NCI-H748 (cell line): ENCODE measurements at regions not wholly inside any gene's neighbourhood (a gene's known extent, or its start where the extent isn't known, plus 50 kb on each side); places are given as distances from the start of the nearest gene placed in this dataset.

Experiments used
- DNase-seq: peaks from one replicate; lab custom pipeline; 2025; ENCODE audit not compliant: unreplicated experiment; lab: John Stamatoyannopoulos, UW

DNA sequence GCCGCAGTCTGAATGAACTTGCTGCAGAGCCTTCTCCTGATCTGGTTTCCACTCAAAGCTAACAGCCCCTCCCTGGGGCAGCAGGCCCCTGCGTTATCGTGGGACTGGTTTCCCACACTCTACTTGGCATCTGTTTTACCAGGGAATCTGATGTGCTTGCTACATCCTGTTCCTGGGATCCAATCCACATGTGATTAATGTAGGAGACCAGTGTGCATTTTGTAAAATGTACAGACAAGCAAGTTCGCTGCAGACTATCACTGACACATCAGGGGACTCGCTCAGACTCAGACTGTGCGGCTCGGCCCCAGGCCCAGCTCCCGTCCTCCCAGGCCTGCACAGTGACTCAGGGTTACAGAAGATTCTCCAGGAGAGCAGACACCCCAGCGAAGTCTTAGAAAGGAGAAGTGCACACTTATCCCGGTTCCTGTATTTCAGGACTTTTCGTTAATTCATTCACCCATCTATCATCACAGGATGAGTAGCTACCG, 340.1 kb downstream of the MATN1 start:
- DNase-seq = no peak

GRCh38 chr1:30382496-30382895, 340.9 kb downstream of the MATN1 start:
- DNase-seq = no peak

DNA sequence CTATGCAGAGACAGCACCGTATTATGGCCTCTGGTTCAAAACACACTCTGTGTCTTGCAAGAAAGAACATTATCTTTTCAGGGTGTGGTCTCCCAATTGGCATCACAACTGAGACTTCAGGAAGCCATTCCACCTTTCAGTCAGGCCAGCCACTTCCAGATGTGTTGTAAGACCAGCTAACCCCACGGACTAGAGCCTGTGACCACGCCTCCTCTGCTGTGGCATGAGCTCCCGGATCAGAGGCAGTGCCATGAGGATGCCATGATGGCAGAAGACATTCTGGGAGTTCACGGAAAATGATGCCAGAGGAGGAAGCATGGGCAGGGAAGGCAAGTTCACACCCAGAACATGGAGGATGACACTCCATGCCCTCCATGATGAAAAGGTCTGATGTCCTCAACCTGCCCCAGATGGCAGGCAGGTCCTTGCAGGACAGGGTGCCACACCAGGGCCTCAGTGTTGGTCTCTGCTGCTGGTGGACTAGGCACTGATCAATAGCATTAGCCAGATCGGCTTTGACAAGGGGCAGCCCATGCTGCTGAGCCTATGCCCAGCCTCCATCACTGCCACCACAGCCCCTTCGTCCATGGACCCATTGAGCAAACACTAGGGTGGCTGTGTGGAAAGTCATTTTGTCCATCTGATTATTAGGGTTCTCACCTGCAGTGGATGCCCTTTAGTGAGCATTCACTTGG, 341.6 kb downstream of the MATN1 start:
- DNase-seq = no peak

- no peak for DNase-seq
Observed at GRCh38 chr1:30381266-30381665, 342.1 kb downstream of the MATN1 start.

DNA sequence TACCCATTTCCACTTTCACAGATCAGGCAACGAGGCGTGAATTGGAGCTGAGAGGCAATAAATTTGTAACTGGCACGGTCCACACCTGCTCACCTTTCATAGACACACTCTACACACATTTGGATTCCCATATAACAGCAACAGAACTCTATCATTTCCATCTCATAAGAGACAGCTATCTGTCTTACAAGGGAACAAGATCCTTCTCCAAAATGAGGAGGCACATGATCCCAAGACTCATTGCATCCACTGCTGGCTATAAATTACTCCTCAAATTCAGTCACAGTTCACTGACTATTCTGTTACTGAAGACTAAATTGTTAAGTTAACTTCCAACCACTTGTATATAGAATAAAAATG, 342.8 kb downstream of the MATN1 start:
- no peak for DNase-seq

- DNase-seq = peak; percentile 67
Observed at GRCh38 chr1:30379684-30380624, 343.4 kb downstream of the MATN1 start.

DNA sequence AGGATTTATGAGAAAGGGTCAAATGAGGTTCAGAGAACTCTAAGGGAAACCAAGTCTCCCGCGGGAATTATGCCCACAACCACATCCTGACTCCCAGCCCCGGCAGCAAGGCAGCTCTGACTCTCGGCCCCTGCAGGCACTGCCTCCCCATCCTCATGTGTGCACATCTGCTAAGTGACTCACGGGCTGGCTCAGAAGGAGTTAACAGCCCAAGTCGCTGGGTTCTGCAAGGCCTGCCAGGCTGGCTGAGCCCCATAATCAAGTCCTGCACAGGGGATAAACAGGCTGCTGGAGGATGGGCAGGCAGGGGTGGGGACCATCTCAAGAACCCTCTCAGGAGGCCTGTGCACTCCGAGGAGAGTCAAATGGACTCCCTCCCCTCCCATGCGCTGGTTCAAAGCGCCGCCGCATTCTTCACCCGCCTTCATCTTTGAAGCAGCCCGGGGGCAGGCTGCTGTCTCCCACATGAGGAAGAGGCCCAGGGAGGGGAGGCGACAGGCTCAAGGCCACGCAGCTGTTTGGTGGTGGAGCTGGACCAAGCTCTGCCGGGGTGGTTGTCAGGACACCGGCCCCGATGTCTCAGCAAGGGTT, 344.3 kb downstream of the MATN1 start:
- no peak for DNase-seq

DNA sequence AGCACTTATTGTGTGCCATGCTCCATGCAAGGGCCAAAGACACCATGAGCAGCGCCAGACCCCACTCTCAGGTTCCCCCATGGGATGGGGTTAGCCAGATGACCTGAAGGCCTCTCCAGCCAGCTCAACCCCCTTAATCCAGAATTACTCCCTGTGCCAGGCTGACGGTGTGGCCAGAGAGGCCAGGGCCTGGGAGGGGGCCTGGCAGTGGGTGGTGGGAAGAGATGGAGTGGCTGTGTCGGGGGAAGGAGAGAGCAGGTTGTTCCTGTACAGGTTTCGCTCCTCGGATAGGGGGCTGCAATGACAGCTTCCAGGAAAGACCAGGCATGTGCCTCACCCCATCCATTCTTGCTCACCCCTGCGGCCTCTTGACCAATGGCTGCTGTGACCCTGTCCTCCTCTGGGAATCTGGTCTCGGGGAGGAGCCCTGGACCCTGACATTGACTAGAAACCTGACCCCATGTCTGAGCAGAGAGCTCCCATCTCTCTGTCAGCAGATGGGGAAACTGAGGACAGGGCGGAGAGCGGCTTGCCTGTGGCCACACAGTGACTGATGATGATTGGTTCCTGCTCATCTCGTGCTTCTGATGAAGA, 345.3 kb downstream of the MATN1 start:
- no peak for DNase-seq

GRCh38 chr1:30377230-30378002, 346.0 kb downstream of the MATN1 start:
- no peak for DNase-seq

DNA sequence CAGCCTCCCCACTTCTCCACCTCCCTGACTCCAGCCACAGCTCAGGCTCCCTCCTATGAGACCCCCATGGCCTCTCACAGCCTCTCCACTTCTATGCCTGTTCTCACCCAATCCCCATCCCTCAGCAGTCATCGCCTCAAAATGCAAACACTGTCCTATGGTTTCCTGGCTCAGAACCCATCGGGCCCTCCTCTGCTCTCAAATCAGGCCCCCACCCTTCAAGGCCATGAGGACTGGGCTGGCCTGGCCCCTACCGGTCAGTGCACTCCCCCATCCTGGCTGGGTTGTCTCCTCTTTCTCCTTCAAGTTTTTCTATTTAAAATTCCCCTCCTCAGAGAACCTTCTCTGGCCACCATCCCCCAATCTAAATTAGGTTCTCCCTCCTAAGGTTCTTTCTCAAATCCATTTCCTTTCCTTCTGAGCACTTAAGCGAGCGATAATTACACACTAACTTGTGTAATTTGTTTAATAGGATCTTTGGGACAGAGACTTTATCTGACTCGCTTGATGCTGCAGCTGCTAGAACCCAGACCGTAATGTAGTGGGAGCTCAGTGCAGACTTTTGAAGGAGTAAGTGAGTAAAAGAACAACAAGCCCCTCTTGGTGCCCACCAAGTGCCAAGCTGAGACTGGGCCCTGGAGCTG, 347.2 kb downstream of the MATN1 start:
- no peak for DNase-seq

DNA sequence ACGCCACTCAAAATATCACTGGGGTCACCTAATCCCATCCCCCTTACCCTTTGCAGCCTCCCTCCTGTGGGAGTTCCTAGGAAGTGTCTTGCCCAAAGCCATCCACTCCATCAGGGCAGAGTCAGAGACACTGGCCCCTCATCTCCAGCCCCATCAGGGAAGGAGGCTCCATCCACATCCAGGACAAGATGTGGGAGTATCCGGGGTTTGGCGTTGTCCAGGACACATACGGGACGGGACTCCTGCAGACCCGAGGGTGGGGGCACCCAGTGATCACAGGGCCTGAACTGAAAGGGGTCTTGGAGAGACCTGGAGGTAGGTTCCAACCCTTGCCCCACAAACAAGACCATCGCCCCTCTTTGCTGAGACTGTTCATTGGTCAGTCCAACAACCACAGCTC, 348.2 kb downstream of the MATN1 start:
- DNase-seq = no peak

GRCh38 chr1:30374400-30375070, 348.9 kb downstream of the MATN1 start:
- DNase-seq = no peak

DNA sequence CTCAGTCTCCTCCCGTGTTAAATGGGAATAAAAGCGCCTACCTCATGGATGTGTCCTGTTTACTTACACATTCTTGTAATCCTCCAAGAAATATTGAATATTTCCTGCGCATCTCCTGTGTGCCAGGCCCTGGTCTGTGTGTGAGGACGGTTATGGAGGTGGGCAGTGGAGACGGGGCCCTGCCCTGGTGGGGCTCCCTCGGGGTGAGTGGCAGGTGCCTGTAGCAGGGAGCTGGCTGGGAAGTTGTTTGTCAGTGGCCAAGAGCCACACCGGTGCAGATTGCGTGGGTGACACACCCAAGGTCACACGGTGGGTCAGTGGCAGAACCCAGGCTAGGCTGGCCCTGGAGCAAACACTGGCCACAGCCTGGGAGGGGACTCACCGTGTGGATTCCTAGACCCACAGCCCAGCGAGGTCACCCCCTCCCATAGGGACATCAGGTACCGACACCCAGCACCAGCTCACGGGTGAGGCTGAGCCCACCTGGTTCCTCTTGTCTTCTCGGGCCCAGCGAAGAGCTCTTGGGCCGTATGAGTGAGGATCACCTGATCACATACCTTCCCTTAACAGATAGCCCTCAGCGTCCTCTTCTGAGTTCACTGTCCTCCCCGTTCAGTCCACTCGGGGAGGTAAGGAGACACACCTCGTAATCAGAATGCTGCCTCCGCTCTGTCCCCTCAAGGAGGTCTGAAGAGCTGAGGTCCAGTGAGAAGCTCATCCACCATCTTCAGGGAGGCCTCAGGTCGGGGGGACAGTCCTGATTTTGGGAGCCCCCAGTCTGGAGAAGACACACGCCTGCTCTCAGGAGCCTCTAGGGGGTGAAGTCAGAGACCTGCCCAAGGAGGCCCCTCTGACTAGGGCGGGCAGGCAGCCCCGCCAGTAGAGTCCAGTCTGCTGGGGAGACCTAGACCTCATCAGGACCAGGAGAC, 349.6 kb downstream of the MATN1 start:
- DNase-seq = no peak

DNA sequence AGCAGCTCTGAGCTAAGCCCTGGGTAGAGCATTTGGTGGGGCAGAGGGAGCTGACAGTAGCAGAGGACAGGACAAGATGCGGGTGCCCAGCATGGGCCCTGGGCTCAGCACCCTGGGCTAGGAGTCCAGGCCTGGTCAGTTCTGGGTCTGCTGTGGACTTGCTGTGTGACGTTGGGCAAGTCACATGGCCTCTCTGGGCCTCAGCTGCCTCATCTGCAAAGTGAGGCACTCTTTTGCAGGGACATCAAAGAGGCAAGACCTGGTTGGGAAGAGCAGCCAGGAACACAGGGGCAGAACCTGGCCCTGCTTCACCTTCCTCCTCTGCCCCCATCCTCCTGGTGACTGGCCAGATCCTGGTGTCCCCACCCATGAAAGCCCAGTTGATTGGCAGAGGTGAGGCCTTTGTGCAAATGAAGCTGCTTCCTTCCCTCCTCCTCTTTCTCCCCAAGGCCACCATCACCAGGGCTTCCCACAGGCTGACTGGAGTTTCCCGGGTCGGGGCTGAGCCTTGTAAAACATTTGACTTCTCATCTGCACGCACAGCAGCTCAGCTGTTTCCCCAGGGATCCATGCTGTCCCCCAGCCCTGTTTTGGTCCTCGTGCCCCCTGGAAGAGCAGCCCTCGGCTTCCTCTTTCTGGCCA, 350.5 kb downstream of the MATN1 start:
- DNase-seq = peak; percentile 17

DNA sequence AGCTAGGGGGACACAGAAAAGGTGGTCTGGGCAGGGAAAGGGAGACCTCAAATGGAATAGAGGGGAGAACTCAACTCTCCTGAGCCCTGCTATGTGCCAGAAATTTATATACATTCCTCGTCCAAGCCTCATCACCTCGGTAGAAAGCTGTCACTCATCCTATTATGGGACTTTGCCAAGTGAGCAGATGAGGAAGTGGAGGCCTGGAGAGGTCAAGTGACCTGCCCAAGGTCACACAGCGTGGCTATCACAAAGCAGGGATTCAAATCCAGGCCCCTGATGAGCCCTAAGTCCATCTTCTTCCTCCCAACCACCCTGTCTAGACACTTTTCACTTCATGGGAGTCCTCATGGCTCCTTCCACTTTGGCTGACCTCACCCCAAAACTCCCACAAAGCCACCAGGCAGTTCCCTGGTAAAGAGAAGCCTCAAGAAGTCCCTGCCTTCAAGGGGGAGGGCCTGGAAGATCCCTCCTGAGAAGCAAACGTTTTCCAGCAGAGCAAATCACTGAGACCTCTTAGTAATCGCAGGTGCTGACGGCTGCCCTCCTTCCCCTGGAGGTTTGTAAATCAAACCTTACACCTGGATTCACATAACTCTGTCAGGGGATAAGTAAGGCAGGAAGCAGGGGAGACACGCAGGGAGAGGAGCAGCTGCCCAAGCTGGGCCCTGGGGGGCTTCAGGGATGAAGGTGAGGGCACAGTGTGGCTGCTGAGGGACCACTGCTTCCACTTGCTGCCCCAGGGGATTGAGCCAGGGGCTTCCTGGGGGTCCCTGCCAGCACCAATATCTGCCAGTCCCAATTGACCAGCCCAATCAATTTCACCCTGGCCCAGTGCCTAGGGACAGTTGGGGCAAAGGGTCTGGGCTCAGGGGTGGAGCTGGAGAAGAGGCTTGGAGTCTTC, 351.2 kb downstream of the MATN1 start:
- DNase-seq = no peak

DNA sequence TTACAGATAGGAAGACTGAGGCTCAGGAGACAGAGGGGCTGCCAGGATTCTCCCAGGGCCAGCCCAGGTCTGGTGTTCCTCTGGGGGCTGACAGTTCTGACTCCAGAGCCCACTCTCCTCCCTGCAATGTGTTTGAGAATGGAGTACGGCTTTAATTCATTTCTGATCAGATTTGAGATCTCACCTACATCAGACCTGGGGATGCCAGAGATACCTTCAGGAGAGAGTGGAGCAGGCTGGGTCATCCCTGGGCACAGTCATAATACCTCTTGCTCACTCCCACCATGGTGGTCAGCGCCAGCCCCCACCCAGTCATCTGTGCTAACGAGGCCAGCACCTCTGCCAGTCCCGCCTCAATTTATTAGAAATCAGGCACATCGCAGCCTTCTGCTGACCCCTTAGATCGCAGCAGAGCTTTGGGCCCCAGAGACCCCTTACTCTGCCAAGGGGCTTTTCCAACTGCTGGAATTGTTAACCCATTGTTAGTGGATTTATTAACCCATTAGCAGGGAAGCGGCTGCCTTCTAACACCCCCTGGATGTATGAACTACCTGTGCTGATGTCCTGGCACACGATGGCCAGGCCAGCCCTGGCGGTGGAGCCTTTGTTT, 352.1 kb downstream of the MATN1 start:
- DNase-seq = no peak
